H1 (cell line): ENCODE measurements at regions not wholly inside any gene's neighbourhood (a gene's known extent, or its start where the extent isn't known, plus 50 kb on each side); places are given as distances from the start of the nearest gene placed in this dataset.

Source experiments
- CTCF ChIA-PET: fragments of 300-600 bp; sonication (Branson Sonifier 250); formaldehyde crosslinking; loops from one replicate; lab custom pipeline; 2021; ENCODE audit not compliant: partially characterized antibody; lab: Charles Lee
- POLR2A ChIA-PET: fragments of 300-600 bp; sonication (Branson Sonifier 250); formaldehyde crosslinking; loops from one replicate; lab custom pipeline; 2021; ENCODE audit warnings: inconsistent platforms; ENCODE audit not compliant: partially characterized antibody; lab: Charles Lee
- DNase-seq, 2 experiments: peaks; one replicate each; pipeline versions ENCODE4 v3.0.0 to v3.0.0-alpha.2; 2010 to 2022; ENCODE audit warnings: low spot score in 2 of 2, low read depth in 1 of 2, mixed read lengths in 1 of 2
- FAIRE-seq: peaks from 2 replicates; lab custom pipeline; 2011; peaks lifted over from hg19 to GRCh38; lab: Jason Lieb, UNC
- H2AFZ ChIP-seq: 2 replicates; pipeline ENCODE4 v1.8.1; 2012; ENCODE audit warnings: low read length, inconsistent platforms
- H2AK5ac ChIP-seq: 2 replicates; pipeline ENCODE4 v1.6.1; 2013; ENCODE audit warnings: low read depth, low read length
- H2BK120ac ChIP-seq: replicated peaks from 2 replicates; pipeline ENCODE3; 2013; ENCODE audit warnings: low read depth, low read length, inconsistent platforms
- H2BK12ac ChIP-seq: 2 replicates; pipeline ENCODE4 v1.6.1; 2013; ENCODE audit warnings: low read depth, low read length
- H2BK15ac ChIP-seq: 2 replicates; pipeline ENCODE4 v1.6.1; 2013; ENCODE audit warnings: low read length
- H2BK20ac ChIP-seq: 2 replicates; pipeline ENCODE4 v1.6.1; 2013; ENCODE audit warnings: low read length
- H2BK5ac ChIP-seq: 2 replicates; pipeline ENCODE4 v1.6.1; 2013; ENCODE audit warnings: low read depth, low read length
- H3K14ac ChIP-seq: 2 replicates; pipeline ENCODE4 v1.6.1; 2013; ENCODE audit warnings: inconsistent platforms; ENCODE audit not compliant: insufficient read length
- H3K18ac ChIP-seq: 2 replicates; pipeline ENCODE4 v1.6.1; 2013; ENCODE audit warnings: low read length; ENCODE audit errors: extremely low read depth
- H3K23ac ChIP-seq: 2 replicates; pipeline ENCODE4 v1.6.1; 2013; ENCODE audit warnings: inconsistent platforms; ENCODE audit not compliant: insufficient read length
- H3K23me2 ChIP-seq: 2 replicates; pipeline ENCODE4 v1.6.1; 2013; ENCODE audit warnings: low read depth, low read length
- H3K27ac ChIP-seq: 2 replicates; pipeline ENCODE4 v1.6.1; 2011; ENCODE audit warnings: low read depth, low read length, inconsistent platforms
- H3K27me3 ChIP-seq, 4 experiments: replicated peaks in 1 of 4; 1 replicate in 1 of 4; 2 replicates in 3 of 4; pipeline versions ENCODE4 v1.6.1 to v1.8.1; 2011 to 2013; ENCODE audit warnings: low read length in 3 of 4, mild to moderate bottlenecking in 3 of 4, inconsistent platforms in 2 of 4, mixed read lengths in 2 of 4, moderate library complexity in 1 of 4; ENCODE audit not compliant: control insufficient read depth in 3 of 4, insufficient read depth in 3 of 4; ENCODE audit errors: extremely low read depth in 1 of 4
- H3K36me3 ChIP-seq, 4 experiments: 2 replicates each; pipeline versions ENCODE4 v1.6.1 to v1.8.1; 2011 to 2013; ENCODE audit warnings: mild to moderate bottlenecking in 4 of 4, low read length in 3 of 4, moderate library complexity in 2 of 4, control low read depth in 1 of 4, inconsistent platforms in 1 of 4; ENCODE audit not compliant: insufficient read depth in 4 of 4, control insufficient read depth in 2 of 4
- H3K4ac ChIP-seq: replicated peaks from 2 replicates; pipeline ENCODE3; 2013; ENCODE audit warnings: low read length, low read depth, mixed read lengths, inconsistent platforms; ENCODE audit not compliant: insufficient read length
- H3K4me1 ChIP-seq, 4 experiments: replicated peaks in 1 of 4; 1 replicate in 1 of 4; 2 replicates in 3 of 4; pipeline versions ENCODE4 v1.6.1 to v1.8.1; 2011 to 2013; ENCODE audit warnings: low read length in 3 of 4, inconsistent platforms in 2 of 4, mixed read lengths in 1 of 4; ENCODE audit not compliant: insufficient read depth in 4 of 4, control insufficient read depth in 3 of 4
- H3K4me2 ChIP-seq, 2 experiments: 2 replicates each; pipeline versions ENCODE4 v1.6.1 to v1.8.1; 2011 to 2013; ENCODE audit warnings: low read depth in 2 of 2, low read length in 2 of 2, control low read depth in 1 of 2, inconsistent platforms in 1 of 2, mild to moderate bottlenecking in 1 of 2; ENCODE audit not compliant: insufficient read depth in 1 of 2
- H3K4me3 ChIP-seq, 4 experiments: fragments of 200-600, 300-600 bp in 1 of 4; sonication (generic), shearing (Covaris generic), sonication (Bioruptor Twin) in 1 of 4; 2 replicates each; pipeline versions ENCODE4 v1.5.1 to v1.8.1; 2011 to 2016; ENCODE audit warnings: low read length in 4 of 4, low read depth in 3 of 4, control low read depth in 2 of 4, inconsistent platforms in 2 of 4, mild to moderate bottlenecking in 2 of 4, mixed read lengths in 1 of 4, moderate library complexity in 1 of 4; ENCODE audit not compliant: insufficient read depth in 2 of 4; ENCODE audit errors: extremely low read depth in 1 of 4
- H3K56ac ChIP-seq: replicated peaks from 2 replicates; pipeline ENCODE3; 2013; ENCODE audit warnings: low read depth, mild to moderate bottlenecking, mixed read lengths, low read length, inconsistent platforms; ENCODE audit not compliant: insufficient read length
- H3K79me1 ChIP-seq: 2 replicates; pipeline ENCODE4 v1.6.1; 2013; ENCODE audit warnings: low read depth, low read length, control low read depth
- H3K79me2 ChIP-seq, 2 experiments: 2 replicates each; pipeline versions ENCODE4 v1.6.1 to v1.8.1; 2012 to 2013; ENCODE audit warnings: low read length in 2 of 2, mild to moderate bottlenecking in 2 of 2, inconsistent platforms in 1 of 2; ENCODE audit not compliant: insufficient read depth in 2 of 2, control insufficient read depth in 1 of 2
- H3K9ac ChIP-seq, 4 experiments: replicated peaks in 1 of 4; 1 replicate in 1 of 4; 2 replicates in 3 of 4; pipeline versions ENCODE4 v1.6.1 to v1.8.1; 2011 to 2013; ENCODE audit warnings: low read depth in 3 of 4, low read length in 3 of 4, control low read depth in 2 of 4, mild to moderate bottlenecking in 2 of 4, moderate library complexity in 2 of 4, inconsistent platforms in 1 of 4; ENCODE audit errors: extremely low read depth in 1 of 4
- H3K9me3 ChIP-seq, 2 experiments: 2 replicates each; pipeline versions ENCODE4 v1.6.1 to v1.8.1; 2012 to 2013; ENCODE audit warnings: mild to moderate bottlenecking in 2 of 2, moderate library complexity in 2 of 2, control low read depth in 1 of 2, inconsistent platforms in 1 of 2, low read depth in 1 of 2, low read length in 1 of 2, mixed read lengths in 1 of 2; ENCODE audit not compliant: insufficient read depth in 2 of 2
- H4K20me1 ChIP-seq, 2 experiments: replicated peaks in 1 of 2; 2 replicates each; pipeline versions ENCODE3 to v1.8.1; 2011 to 2013; ENCODE audit warnings: inconsistent platforms in 2 of 2, low read length in 2 of 2, mild to moderate bottlenecking in 1 of 2; ENCODE audit not compliant: insufficient read depth in 2 of 2, control insufficient read depth in 1 of 2
- H4K5ac ChIP-seq: 2 replicates; pipeline ENCODE4 v1.6.1; 2013; ENCODE audit warnings: low read length, low read depth, mixed read lengths, inconsistent platforms; ENCODE audit not compliant: insufficient read length
- H4K8ac ChIP-seq: 2 replicates; pipeline ENCODE4 v1.8.0; 2013; ENCODE audit warnings: mild to moderate bottlenecking, moderate library complexity, low read length, inconsistent platforms; ENCODE audit not compliant: insufficient read depth; ENCODE audit errors: extremely low read depth
- H4K91ac ChIP-seq: replicated peaks from 2 replicates; pipeline ENCODE3; 2013; ENCODE audit warnings: low read length, mixed read lengths, inconsistent platforms; ENCODE audit not compliant: insufficient read length
- BACH1 ChIP-seq: IDR thresholded peaks from 2 replicates; pipeline ENCODE4 v1.6.1; 2012; ENCODE audit warnings: low read length, improper control_type of control experiment
- CBX8 ChIP-seq: fragments of 300-800, 300-1000 bp; sonication (generic); IDR thresholded peaks from 2 replicates; pipeline ENCODE4 v1.7.1; 2016; ENCODE audit warnings: low read depth, low read length, borderline replicate concordance
- CEBPB ChIP-seq: IDR thresholded peaks from 2 replicates; pipeline ENCODE4 v1.6.1; 2012; ENCODE audit warnings: low read depth, low read length
- CHD1 ChIP-seq: IDR thresholded peaks from 2 replicates; pipeline ENCODE4 v1.6.1; 2012; ENCODE audit warnings: low read depth, low read length, improper control_type of control experiment
- EGR1 ChIP-seq: IDR thresholded peaks from 2 replicates; pipeline ENCODE4 v1.6.1; 2011; ENCODE audit warnings: low read depth, low read length, borderline replicate concordance
- GABPA ChIP-seq: IDR thresholded peaks from 2 replicates; pipeline ENCODE4 v1.6.1; 2011; ENCODE audit warnings: mild to moderate bottlenecking, low read length, moderate library complexity, borderline replicate concordance; ENCODE audit not compliant: insufficient read depth
- GTF2F1 ChIP-seq: IDR thresholded peaks from 2 replicates; pipeline ENCODE4 v1.6.1; 2012; ENCODE audit warnings: low read depth, low read length, improper control_type of control experiment, borderline replicate concordance
- HDAC6 ChIP-seq: IDR thresholded peaks from one replicate; pipeline ENCODE4 v1.7.1; 2012; ENCODE audit warnings: low read depth, mild to moderate bottlenecking, inconsistent platforms, low read length, moderate library complexity
- KDM5A ChIP-seq: fragments of 200-600 bp; IDR thresholded peaks from 2 replicates; pipeline ENCODE4 v1.7.1; 2012; ENCODE audit warnings: mild to moderate bottlenecking, low read length, inconsistent platforms, mixed read lengths
- PHF8 ChIP-seq: fragments of 200-600 bp; sonication (generic); conservative IDR thresholded peaks from 2 replicates; pipeline ENCODE4 v1.7.1; 2012; ENCODE audit warnings: low read depth, mild to moderate bottlenecking, inconsistent platforms, low read length, moderate library complexity
- RAD21 ChIP-seq, 2 experiments: IDR thresholded peaks in 1 of 2; conservative IDR thresholded peaks in 1 of 2; 2 replicates each; pipeline ENCODE4 v1.6.1; 2011; ENCODE audit warnings: low read depth in 2 of 2, low read length in 2 of 2, improper control_type of control experiment in 1 of 2, inconsistent platforms in 1 of 2, mild to moderate bottlenecking in 1 of 2, moderate library complexity in 1 of 2
- SIX5 ChIP-seq: IDR thresholded peaks from 2 replicates; pipeline ENCODE4 v1.6.1; 2011; ENCODE audit warnings: mild to moderate bottlenecking, low read depth, low read length
- WGBS, 2 experiments: shearing (Covaris generic) in 1 of 2; methylation state at CpG; one replicate each; pipeline versions ENCODE4 v1.1.6 to v1.1.7; 2013 to 2015; ENCODE audit warnings: low lambda C conversion rate in 2 of 2, mixed read lengths in 2 of 2, inconsistent platforms in 1 of 2, low coverage in 1 of 2, missing lambda C conversion rate in 1 of 2; ENCODE audit not compliant: insufficient replicate concordance in 2 of 2, insufficient coverage in 1 of 2, insufficient read length in 1 of 2; ENCODE audit errors: extremely low coverage in 1 of 2, missing lambda C conversion rate in 1 of 2; 5-methylcytosine and 5-hydroxymethylcytosine counted together
- TF ChIP-seq, protein P1 (sequence below): IDR thresholded peaks from 2 replicates; pipeline ENCODE4 v1.6.1; 2011; ENCODE audit warnings: low read length, improper control_type of control experiment

DNA sequence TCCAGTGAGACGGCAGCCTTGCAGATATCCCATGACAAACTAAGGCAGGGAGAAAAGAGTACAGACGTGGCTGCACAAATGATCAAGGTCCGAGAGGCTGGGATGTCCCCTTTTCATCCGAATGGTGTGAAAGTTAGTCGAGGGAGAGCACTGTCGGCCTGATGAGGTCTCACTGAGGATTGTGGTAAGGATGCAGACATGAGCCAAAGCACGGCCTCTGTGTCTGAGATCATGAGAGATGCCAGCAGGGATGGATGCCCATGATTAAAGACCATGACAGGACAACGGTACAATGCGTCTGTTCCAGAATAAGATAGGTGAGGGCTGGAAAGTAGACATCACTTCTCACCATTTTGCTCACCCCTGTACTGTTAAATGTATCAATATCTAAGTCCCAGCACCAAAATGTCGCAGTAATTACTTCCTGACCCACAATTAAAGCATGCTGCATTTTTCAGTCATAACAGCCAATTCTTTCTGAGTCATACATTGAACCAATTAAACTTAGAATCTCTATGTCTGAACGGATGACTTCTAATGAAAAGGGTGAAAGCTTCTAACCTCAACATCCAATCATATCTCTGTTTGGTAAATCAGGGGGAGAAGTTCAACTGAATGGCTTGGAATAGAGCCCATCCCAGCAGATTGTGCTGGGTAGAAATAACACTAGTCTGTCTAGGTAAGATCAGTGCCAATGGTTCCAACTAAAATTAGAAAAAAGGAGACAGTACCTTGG lies 249.6 kb upstream of the SOX5 start:
- Histone ChIP-seq H3K23me2 (no peaks in the 10 kb centered on the region), H2AFZ (no peak overlapping the region), H3K4me3 (no peak overlapping the region), H3K27me3 (no peaks in the 10 kb centered on the region), H3K27ac (no peak overlapping the region), H3K23ac (no peak overlapping the region), H2BK20ac (no peak overlapping the region), H4K8ac (no peak overlapping the region), H2BK5ac (no peak overlapping the region), H2AK5ac (no peak overlapping the region), H3K4me1 (peaks cover 0 to 4% (median 3%) of the 10 kb centered on the region in 4 experiments; a peak in 5 of 7 replicates), H3K9me3 (peaks cover 0 to 6% of the 10 kb centered on the region in 2 experiments; a peak in 1 of 4 replicates), H3K56ac (no peak overlapping the region), H3K18ac (no peak overlapping the region), H3K9ac (no peak overlapping the region), H3K36me3 (no peaks in the 10 kb centered on the region), H3K79me1 (no peaks in the 10 kb centered on the region), H2BK15ac (no peak overlapping the region), H3K14ac (no peak overlapping the region), H2BK12ac (no peak overlapping the region), H4K91ac (no peak overlapping the region), H3K4me2 (no peak overlapping the region), H3K79me2 (no peaks in the 10 kb centered on the region), H3K4ac (no peak overlapping the region), H4K5ac (no peak overlapping the region), H2BK120ac (no peak overlapping the region), H4K20me1 (no peaks in the 10 kb centered on the region)
- no peak for DNase-seq
- CTCF ChIA-PET: no interaction called here
- WGBS, 2 experiments: 92% methylated on average over 11 of the region's 11 CpGs; no CpG with 5 or more reads in 1 of the 2 experiments
- POLR2A ChIA-PET: no interaction called here
- no peak for FAIRE-seq
- TF ChIP-seq PHF8: no peak
- TF ChIP-seq, protein P1, sequence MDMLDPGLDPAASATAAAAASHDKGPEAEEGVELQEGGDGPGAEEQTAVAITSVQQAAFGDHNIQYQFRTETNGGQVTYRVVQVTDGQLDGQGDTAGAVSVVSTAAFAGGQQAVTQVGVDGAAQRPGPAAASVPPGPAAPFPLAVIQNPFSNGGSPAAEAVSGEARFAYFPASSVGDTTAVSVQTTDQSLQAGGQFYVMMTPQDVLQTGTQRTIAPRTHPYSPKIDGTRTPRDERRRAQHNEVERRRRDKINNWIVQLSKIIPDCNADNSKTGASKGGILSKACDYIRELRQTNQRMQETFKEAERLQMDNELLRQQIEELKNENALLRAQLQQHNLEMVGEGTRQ: no peak
- TF ChIP-seq GTF2F1: no peak
- TF ChIP-seq BACH1: no peak
- TF ChIP-seq CHD1: no peak
- no peak for TF ChIP-seq KDM5A
- no peak for TF ChIP-seq HDAC6
- no peak for TF ChIP-seq CEBPB
- TF ChIP-seq GABPA: no peak
- no peak for TF ChIP-seq SIX5
- no peak for TF ChIP-seq CBX8
- no peak for TF ChIP-seq RAD21 (IDR thresholded peaks at IDR 0.05 in 1 of 2, conservative IDR thresholded peaks at IDR 0.05 in 1 of 2; ENCODE audit: low read depth in 2 of 2, low read length in 2 of 2)
- no peak for TF ChIP-seq EGR1
